ENCODE measurements at regions not wholly inside any gene's neighbourhood (a gene's known extent, or its start where the extent isn't known, plus 50 kb on each side); places are given as distances from the start of the nearest gene placed in this dataset.

GRCh38 chr14:40004871-40005500 is 572.8 kb upstream of the FBXO33 start (continued):
- no peak for TF ChIP-seq REST (IDR thresholded peaks at IDR 0.05; ENCODE audit: low read depth, low read length)
- no peak for TF ChIP-seq IRF3 (IDR thresholded peaks at IDR 0.05; ENCODE audit: low read depth, low read length)
- no peak for TF ChIP-seq RAD21 (IDR thresholded peaks at IDR 0.05; ENCODE audit: low read length)
- TF ChIP-seq ELF1 (IDR thresholded peaks at IDR 0.05) = no peak
- no peak for TF ChIP-seq GATA2 (CRISPR knock-in tag; IDR thresholded peaks at IDR 0.05)
- no peak for TF ChIP-seq USF2 (IDR thresholded peaks at IDR 0.05; ENCODE audit: borderline replicate concordance, low read depth, low read length)
- TF ChIP-seq TCF12 (IDR thresholded peaks at IDR 0.05) = no peak
- no peak for TF ChIP-seq POLR2AphosphoS5 (IDR thresholded peaks at IDR 0.05; ENCODE audit: low read depth, low read length)
- TF ChIP-seq EZH2phosphoT487 (IDR thresholded peaks at IDR 0.05; ENCODE audit: borderline replicate concordance, low read depth) = no peak

- no peak for DNase-seq
- Histone ChIP-seq H3K4me2 (no peak overlapping the region), H2AFZ (ENCODE audit: low read depth) (no peak overlapping the region), H3K4me3 (ENCODE audit: low read depth in 2 of 2, low read length in 1 of 2) (no peak overlapping the region), H3K9ac (no peak overlapping the region), H3K36me3 (replicated peaks in 1 of 2; ENCODE audit: control insufficient read depth in 1 of 2, insufficient read depth in 2 of 2, low read length in 1 of 2) (no peaks in the 10 kb centered on the region), H3F3A (replicated peaks; ENCODE audit: insufficient read depth) (no peaks in the 10 kb centered on the region), H3K9me3 (no peaks in the 10 kb centered on the region), H3K79me2 (ENCODE audit: insufficient read depth) (no peaks in the 10 kb centered on the region), H3K27me3 (ENCODE audit: insufficient read depth) (no peaks in the 10 kb centered on the region), H3K4me1 (ENCODE audit: control insufficient read depth in 1 of 2, insufficient read depth in 2 of 2, low read depth in 1 of 2, low read length in 1 of 2) (no peaks in the 10 kb centered on the region), H4K20me1 (ENCODE audit: insufficient read depth) (no peaks in the 10 kb centered on the region), H3K27ac (ENCODE audit: low read depth in 2 of 2, low read length in 1 of 2) (no peak overlapping the region), H3K9me2 (no peaks in the 10 kb centered on the region)
- ChIA-PET CTCF (no interaction called here), POLR2A (no interaction called here)
- 1% methylated on average over 5 of the region's 5 CpGs for WGBS (ENCODE audit: low lambda C conversion rate)
- TF ChIP-seq POLR2AphosphoS5 (IDR thresholded peaks at IDR 0.05; ENCODE audit: low read depth, low read length) (no peak), USF1 (IDR thresholded peaks at IDR 0.05; ENCODE audit: borderline replicate concordance, low read depth) (no peak), NFIC (IDR thresholded peaks at IDR 0.05; ENCODE audit: borderline replicate concordance) (no peak), MAX (IDR thresholded peaks at IDR 0.05; ENCODE audit: low read depth) (no peak), GATA2 (CRISPR knock-in tag; IDR thresholded peaks at IDR 0.05) (no peak), FOXJ3 (CRISPR knock-in tag; IDR thresholded peaks at IDR 0.05) (no peak), USF2 (IDR thresholded peaks at IDR 0.05; ENCODE audit: borderline replicate concordance, low read depth, low read length) (no peak), RCOR1 (IDR thresholded peaks at IDR 0.05; ENCODE audit: low read length) (no peak), TEAD4 (IDR thresholded peaks at IDR 0.05; ENCODE audit: borderline replicate concordance, insufficient read depth) (no peak), CTCF (IDR thresholded peaks at IDR 0.05) (no peak), IRF3 (IDR thresholded peaks at IDR 0.05; ENCODE audit: low read depth, low read length) (no peak)
These were observed 571.5 kb upstream of the FBXO33 start for GRCh38 chr14:40003773-40004172.
